Head of caudate nucleus (tissue), 42 donors: ENCODE measurements at regions not wholly inside any gene's neighbourhood (a gene's known extent, or its start where the extent isn't known, plus 50 kb on each side); places are given as distances from the start of the nearest gene placed in this dataset.
"Not testable (repeated sequence)": the region's sequence is repeated elsewhere in the genome, so short reads cannot be mapped to it uniquely, and the experiment has no call there.

Source experiments
- DNase-seq, 42 donors: peaks; one replicate each; pipeline versions ENCODE4 v3.0.0 to v3.0.0-alpha.2; 2020 to 2021; ENCODE audit warnings: mixed read lengths in 7 of 42
- intact Hi-C: fragments of 100-400 bp; cut with DNase I; formaldehyde crosslinking; loops from one replicate; pipeline ENCODE4 v1.15.0; 2022

- intact Hi-C loops = no loop called here
- peak in 4 of 42 donors; percentile 42 to 70 (median 58) for DNase-seq
These were observed 129.2 kb downstream of the MYCN start for GRCh38 chr2:16069663-16069932.

DNA sequence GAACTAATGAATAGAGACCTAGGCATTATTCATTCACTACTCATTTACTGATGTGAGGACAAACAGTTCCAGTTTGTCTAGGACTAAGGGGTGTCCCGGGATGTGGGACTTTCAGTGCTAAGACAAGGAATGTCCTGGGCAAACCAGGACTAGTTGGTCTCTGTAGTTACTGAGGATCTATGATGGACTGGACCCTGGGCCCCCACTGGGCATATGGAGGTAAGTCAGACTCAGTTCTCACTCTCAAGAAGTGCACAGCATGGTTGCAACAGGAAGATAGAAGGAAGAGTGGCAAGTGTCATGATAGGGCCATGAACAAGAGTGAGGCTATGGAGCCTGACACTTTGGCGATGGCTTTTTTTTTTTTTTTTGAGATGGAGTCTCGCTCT, 128.2 kb downstream of the MYCN start:
- intact Hi-C loops = no loop called here
- peak in 1 of 42 donors; percentile 8 for DNase-seq

GRCh38 chr2:16067866-16068551, 127.7 kb downstream of the MYCN start:
- DNase-seq = peak in 1 of 42 donors; percentile 22
- intact Hi-C loops = no loop called here

DNA sequence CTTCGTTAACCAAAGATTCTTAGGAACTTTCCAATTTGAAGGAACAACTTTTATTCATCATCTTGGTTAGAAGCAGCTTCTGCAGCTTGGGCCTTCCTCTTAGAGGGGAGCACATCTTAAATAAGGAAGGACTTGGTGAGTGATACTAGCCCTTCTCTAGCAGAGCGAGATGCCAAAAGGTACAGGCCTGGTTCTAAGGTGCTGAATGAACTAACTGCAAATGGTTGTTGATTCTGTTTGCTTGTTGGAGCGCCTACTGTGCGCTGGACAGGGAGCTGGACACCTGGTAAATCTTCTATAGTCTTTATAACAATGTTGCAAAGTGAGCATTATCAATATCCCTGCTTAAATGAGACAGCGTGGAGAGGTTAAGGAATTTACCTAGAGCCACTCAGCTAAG, 127.1 kb downstream of the MYCN start:
- intact Hi-C loops = no loop called here

DNA sequence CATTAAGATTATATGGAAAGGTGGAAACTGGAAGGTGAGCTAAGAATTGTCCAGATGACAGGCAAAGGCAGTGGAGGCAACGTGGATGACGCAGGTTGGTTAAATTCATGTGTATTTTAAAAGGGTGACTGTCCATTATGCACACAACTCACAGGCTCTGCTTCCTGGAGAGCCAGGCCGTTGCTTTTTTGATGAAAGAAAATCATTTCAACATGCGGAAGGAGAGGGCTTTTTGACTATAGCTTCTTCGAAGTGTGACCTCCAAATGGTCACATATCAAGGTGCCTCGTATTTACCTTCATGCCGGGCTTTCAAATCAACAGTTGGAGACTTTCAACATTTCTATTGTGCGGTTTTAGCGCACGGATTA, 126.7 kb downstream of the MYCN start:
- intact Hi-C loops = no loop called here
- no peak for DNase-seq

More for the DNA sequence above, 127.1 kb downstream of the MYCN start:
- DNase-seq = no peak

DNA sequence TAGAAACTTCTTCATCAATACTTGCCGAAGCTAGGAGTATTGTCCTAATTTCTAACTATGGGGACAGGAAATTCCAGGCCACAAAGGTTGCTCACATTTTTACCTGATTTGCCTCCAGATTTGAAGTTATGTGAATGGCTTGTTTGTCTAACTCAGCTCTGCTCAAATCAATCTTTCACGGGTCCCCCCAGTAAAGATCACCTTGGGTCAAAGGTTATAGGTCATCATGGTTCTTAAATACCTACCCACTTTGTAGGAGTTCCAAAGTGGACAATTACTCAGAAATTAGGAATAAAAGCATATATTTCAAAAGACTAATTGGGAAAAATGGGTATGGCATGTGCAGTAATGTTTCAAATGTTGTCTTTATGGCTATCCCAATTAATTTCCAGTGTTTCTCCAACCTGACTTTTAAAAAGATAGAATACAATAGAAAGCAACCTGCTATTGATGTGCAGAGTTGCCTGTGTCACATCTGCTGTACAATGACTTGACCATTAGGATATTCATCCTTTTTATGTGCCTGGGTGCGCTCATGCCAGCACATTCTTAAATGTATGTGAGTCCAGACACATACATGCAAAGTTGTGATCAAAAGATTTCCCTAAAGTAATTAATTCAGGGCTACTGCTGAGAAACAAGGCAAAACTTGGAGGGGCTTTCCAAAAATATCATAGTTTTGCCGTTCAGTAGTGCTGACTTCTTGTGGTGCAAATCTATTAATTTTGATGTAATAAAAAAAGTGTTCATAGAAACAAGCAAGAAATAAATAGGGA, 126.1 kb downstream of the MYCN start:
- intact Hi-C loops = no loop called here
- no peak for DNase-seq

DNA sequence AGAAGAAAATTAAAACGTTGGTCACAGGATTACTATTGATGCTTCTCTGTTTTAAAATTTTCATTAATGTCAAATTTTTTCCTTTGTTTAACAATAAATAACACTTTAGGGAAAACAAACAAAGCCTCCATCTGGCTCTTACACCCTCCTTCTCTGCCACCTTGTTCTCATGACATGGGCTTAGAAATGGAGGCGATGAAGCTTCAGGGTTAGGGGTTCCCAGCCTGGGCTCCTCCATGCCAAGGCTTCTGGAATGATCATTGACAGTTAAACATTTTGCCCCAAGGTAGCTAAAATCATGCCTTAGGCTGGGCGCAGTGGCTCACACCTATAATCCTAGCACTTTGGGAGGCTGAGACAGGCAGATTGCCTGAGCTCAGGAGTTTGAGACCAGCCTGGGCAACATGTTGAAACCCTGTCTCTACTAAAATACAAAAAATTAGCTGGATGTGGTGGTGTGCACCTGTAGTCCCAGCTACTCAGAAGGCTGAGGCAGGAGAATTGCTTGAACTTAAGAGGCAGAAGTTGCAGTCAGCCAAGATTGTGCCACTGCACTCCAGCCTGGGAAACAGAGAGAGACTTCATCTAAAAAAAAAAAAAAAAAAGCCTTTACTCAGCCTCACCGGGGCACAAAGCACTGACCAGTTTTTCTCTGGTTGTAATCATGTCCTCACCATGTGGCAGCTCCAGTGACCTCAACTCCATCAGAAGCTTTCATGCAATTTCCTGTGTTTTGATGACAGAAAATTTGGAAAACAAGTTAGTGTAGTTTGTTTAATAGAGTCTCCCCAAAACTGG, 125.1 kb downstream of the MYCN start:
- intact Hi-C loops = not testable (repeated sequence)

DNA sequence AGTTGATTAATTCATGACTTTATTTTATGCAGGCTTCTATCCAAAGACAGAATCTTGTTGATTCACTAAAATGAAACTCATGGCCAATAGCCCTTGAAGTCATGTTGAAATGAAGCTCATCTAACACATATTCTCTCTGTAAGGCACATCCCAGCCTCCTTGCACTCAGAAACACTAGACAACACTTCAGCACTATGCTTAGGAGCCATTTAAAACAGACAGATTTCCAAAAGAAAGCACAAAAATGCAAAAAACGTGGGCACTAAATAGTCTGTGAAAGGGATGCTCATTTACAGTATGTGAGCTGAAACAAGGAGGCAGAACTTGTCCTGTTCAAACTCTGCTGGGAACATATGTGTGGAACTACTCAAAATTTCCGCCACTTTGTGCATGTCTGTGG, 124.4 kb downstream of the MYCN start:
- intact Hi-C loops = no loop called here
- no peak for DNase-seq

More for the DNA sequence above, 125.1 kb downstream of the MYCN start:
- not testable (repeated sequence) for DNase-seq

DNA sequence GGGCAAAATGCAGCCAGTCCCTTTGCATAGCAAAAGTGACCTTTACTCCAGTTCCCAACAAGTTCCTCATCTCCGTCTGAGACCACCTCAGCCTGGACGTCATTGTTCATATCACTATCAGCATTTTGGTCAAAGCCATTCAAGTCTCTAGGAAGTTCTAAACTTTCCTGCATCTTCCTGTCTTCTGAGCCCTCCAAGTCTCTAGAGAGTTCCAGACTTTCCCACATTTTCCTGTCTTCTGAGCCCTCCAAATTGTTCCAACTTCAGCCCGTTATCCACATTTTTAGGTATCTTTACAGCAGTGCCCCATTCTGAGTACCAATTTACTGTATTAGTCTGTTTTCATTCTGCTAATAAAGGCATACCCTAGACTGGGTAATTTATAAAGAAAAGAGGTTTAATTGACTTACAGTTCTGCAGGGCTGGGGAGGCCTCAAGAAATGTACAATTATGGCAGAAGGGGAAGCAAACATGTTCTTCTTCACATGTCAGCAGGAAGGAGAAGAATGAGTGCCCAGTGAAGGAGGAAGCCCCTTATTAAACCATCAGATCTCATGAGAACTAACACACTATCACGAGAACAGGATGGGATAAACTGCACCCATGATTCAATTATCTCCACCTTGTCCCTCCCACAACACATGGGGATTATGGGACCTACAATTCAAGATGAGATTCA, 123.7 kb downstream of the MYCN start:
- no peak for DNase-seq
- intact Hi-C loops = no loop called here

DNA sequence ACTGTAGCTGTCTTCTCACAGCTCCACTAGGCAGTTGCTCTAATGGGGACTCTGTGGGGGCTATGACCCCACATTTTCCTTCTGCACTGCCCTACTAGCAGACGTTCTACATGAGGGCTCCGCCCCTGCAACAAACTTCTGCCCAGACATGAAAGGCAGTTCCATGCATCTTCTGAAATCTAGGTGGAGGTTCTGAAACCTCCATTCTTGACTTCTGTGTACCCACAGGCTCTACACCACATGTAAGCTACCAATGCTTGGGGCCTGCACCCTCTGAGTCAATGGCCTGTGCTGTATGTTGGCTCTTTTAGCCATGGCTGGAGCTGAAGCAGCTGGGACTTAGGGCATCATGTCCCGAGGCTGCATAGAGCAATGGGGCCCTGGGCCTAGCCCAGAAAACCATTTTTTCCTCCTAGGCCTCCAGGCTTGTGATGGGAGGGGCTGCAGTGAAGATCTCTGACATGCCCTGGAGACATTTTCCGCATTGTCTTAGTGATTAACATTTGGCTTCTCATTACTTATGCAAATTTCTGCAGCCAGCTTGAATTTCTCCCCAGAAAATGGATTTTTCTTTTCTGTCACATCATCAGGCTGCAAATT, 123.0 kb downstream of the MYCN start:
- DNase-seq = no peak
- intact Hi-C loops = no loop called here

DNA sequence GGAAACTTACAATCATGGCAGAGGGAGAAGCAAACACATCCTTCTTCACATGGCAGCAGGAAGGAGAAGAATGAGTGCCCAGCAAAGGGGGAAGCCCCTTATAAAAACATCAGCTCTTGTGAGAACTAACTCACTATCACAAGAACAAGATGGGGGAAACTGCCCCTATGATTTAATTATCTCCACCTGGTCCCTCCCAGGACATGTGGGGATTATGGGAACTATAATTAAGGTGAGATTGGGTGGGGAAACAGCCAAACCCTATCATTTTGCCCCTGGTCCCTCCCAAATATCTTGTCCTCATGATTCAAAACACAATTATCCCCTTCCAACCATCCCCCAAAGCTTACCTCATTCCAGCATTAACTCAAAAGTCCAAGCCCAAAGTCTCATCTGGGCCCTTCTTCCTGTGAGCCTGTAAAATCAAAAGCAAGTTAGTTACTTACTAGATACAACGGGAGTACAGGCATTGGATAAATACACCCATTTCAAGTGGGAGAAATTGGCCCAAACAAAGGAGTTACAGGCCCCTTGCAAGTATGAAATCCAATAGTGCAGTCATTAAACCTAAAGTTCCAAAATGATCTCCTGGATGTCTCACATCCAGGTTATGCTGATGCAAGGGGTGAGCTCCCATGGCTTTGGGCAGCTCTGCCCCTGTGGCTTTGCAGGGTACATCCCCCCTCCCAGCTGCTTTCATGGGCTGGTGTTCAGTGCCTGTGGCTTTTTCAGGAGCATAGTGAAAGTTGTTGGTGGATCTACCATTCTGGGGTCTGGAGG, 122.3 kb downstream of the MYCN start:
- intact Hi-C loops = no loop called here
- DNase-seq = no peak

DNA sequence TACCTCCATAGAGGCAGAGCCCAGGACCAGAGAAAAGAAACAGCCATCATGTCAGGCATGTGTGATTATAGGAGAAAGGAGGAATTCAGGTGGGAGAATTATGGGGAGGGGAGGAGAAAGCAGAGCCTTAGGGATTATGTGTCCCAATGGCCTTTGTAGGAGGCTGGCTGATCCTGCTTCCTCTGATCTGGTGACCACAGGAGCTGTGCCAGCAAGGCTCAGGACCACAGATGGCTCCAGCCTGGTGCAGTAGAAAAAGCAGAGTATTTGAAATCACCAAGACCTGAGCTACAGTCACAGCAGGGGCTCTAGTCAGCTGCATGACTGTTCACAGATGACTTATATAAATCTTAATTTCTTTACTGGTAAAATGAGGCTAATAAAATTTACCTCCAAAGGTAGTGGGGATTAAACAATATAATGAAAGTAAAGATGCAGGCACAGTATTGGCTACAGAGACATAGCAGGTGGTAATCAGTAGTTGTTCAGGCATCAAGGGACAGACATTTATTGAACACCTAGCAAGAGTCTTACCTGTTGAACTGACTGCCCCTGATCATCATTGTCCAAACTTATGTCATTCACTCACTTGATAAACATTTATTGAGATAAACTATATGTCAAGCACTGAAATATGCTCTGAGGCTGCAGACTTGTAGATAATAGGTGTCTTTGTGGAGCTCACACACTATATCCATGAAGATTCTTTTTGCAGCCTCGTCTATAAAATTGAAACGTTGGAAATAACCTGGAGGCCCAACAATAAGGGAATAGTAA, 121.3 kb downstream of the MYCN start:
- no peak for DNase-seq
- intact Hi-C loops = no loop called here

DNA sequence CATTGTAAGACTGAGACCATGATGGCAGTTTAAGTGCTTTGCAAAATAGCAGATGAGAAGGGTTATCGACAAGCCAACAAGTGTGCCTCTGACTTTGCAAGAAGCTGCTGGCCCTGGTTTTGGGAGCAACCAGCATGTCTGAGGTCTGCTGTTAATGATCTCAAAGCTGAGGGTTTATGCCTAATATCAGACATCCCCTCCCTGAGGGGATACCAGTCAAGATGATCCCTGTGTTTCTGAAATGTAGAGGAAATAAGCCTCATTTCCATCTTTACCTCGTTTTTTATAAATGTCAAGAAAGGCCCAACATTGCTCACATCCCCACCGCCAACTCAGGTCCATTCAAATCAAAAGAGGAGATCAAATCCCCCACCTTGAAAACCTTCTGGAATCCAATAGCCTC, 120.6 kb downstream of the MYCN start:
- no peak for DNase-seq
- intact Hi-C loops = no loop called here

DNA sequence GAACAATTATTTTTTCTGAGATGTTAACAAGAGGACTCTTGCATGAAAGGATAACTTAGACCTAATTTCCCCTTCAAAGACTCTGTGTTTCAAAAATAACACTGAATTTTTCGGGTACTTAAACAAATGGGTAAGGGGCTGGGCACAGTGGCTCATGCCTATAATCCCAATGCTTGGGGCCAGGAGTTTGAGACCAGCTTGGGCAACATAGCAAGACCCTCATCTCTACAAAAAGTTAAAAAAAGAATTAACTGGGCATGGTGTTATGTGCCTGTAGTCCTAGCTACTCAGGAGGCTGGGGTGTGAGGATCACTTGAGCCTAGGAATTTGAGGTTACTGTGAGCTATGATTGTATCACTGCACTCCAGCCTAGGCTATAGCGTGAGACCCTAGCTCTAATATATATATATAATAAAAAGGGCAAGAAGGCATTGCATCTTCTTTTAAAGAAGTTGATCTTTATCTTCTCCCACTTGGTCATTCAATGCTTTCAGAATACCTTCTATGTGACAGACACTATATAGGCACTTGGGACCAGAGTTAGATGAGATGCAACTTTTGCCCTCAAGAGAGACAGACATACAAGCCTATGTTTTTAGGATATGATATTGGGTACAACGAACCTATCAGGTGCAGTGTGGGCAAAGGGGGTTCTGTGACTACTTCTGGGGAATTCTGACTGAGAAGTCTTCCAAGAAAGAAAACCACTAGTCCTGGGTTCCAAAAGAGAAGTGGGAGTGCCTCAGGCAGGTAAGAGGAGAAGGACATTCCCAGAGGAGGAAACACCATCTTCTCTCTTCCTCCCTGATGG, 120.0 kb downstream of the MYCN start:
- intact Hi-C loops = no loop called here

GRCh38 chr2:16059393-16060016, 119.2 kb downstream of the MYCN start:
- intact Hi-C loops = no loop called here
- no peak for DNase-seq

More for the DNA sequence above, 120.0 kb downstream of the MYCN start:
- no peak for DNase-seq

DNA sequence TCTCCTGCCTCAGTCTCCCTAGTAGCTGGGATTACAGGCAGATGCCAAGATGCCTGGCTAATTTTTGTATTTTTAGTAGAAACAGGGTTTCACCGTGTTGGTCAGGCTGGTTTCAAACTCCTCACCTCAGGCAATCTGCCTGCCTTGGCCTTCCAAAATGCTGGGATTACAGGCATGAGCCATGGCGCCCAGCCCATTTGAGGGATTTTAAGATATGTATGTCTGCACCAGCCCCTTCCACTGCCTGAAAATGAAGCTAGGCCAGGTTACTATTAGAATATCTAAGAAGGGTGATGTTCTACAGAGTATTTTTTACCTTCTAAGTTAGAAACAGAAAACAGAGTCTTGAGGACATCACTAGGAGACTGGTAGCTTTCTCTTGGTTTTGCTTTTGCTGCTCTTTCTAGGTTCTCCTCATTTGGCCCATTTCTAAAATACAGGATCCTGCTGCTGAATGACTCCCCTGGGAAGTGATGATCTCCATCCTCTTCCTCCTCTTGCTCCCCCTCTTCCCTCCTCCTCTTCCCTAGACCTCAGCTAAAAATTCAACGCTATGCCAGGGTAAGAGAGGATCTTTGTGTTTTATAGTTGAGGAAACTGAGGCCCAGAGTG, 118.5 kb downstream of the MYCN start:
- intact Hi-C loops = no loop called here
- no peak for DNase-seq
